Ovary (tissue), 7 donors: ENCODE measurements at regions not wholly inside any gene's neighbourhood (a gene's known extent, or its start where the extent isn't known, plus 50 kb on each side); places are given as distances from the start of the nearest gene placed in this dataset.

Source experiments
- DNase-seq, 5 donors: peaks; one replicate each; pipeline ENCODE4 v3.0.0-alpha.2; 2019 to 2020
- H3K27ac ChIP-seq, 2 donors: fragments of 200-600 bp; one replicate each; pipeline versions ENCODE4 v1.5.1 to v1.8.0; 2019 to 2022
- H3K27me3 ChIP-seq: fragments of 200-600 bp; one replicate; pipeline ENCODE4 v1.8.0; 2022
- H3K36me3 ChIP-seq: fragments of 200-600 bp; sonication (generic); one replicate; pipeline ENCODE4 v1.5.1; 2019
- H3K4me1 ChIP-seq: one replicate; pipeline ENCODE4 v1.8.1; 2013; ENCODE audit warnings: mild to moderate bottlenecking, moderate library complexity; ENCODE audit not compliant: insufficient read depth
- H3K4me3 ChIP-seq: fragments of 200-600 bp; sonication (generic); one replicate; pipeline ENCODE4 v1.5.1; 2017
- H3K9me3 ChIP-seq, 2 donors: fragments of 200-600 bp in 1 of 2; sonication (generic) in 1 of 2; one replicate each; pipeline versions ENCODE4 v1.5.1 to v1.8.1; 2013 to 2019; ENCODE audit warnings: mild to moderate bottlenecking in 1 of 2, moderate library complexity in 1 of 2
- CTCF ChIP-seq, 3 donors: fragments of 450-650 bp in 2 of 3; fragments of 200-600 bp in 1 of 3; IDR thresholded peaks; one replicate each; pipeline versions ENCODE4 v1.5.1 to v1.8.0; 2016 to 2022; ENCODE audit warnings: antibody characterized with exemption in 3 of 3, mild to moderate bottlenecking in 1 of 3
- EP300 ChIP-seq: sonication (generic); formaldehyde crosslinking; IDR thresholded peaks from one replicate; pipeline ENCODE4 v1.6.1; 2017; ENCODE audit warnings: antibody characterized with exemption
- POLR2A ChIP-seq: fragments of 450-650 bp; IDR thresholded peaks from one replicate; pipeline ENCODE4 v1.6.1; 2017; ENCODE audit warnings: antibody characterized with exemption, mild to moderate bottlenecking, moderate library complexity
- WGBS, 3 donors: extraction: QIAGEN DNeasy Blood & Tissue Kit in 1 of 3; methylation state at CpG; one replicate each; pipeline versions ENCODE4 v1.1.5 to v1.1.7; 2013 to 2017; 5-methylcytosine and 5-hydroxymethylcytosine counted together
- intact Hi-C, 4 donors: fragments of 100-400 bp; cut with DNase I; formaldehyde crosslinking; loops; one replicate each; pipeline versions ENCODE4 v1.11.0 to v1.15.1; 2022 to 2023
- donor health status: DM: no; HTN: no; CAD: no; lungs with moderate emphysema.
- donor health status: DM: no; HTN: no; CAD: no.
- donor health status: Bipolar disorder and iron deficiency.
- donor health status: DM: no; HTN: no; CAD: no.
- donor health status: DM: yes; HTN: yes; CAD: no.

DNA sequence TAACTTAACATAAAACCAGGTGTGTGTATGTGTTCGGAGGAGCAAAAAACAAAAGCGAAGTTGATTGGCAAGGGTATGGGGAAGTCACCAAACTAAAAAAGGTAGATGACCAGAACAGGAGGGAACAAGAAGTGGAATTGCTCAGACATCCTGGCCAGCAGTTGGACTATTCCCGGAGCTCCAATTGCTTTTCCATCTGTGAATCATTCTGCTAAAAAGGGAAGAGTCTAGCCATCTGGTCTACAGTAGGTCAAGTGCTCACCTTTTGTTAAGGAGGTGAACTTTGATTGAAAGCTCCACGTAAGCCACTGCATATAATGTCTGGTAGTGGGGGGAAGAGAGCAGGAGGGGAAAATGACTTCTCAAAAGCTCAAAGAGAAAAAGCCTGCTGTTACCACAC is 50.0 kb upstream of the BET1 start:
- intact Hi-C loops, result no loop called here
- 66 to 68% (median 66%) methylated on average over 4 of the region's 4 CpGs for WGBS, 3 donors
- Histone ChIP-seq H3K4me3 (no peak overlapping the region), H3K27me3 (no peaks in the 10 kb centered on the region), H3K9me3 (no peaks in the 10 kb centered on the region), H3K36me3 (no peaks in the 10 kb centered on the region), H3K4me1 (no peaks in the 10 kb centered on the region), H3K27ac (no peak overlapping the region)
- TF ChIP-seq CTCF (IDR thresholded peaks at IDR 0.05) (no peak), POLR2A (no peak), EP300 (no peak)
- DNase-seq, result no peak

- DNase-seq, result no peak
- intact Hi-C loops, result no loop called here
- Histone ChIP-seq H3K4me3 (no peak overlapping the region), H3K36me3 (no peaks in the 10 kb centered on the region), H3K4me1 (no peaks in the 10 kb centered on the region), H3K27ac (no peak overlapping the region), H3K9me3 (no peaks in the 10 kb centered on the region), H3K27me3 (no peaks in the 10 kb centered on the region)
- TF ChIP-seq CTCF (IDR thresholded peaks at IDR 0.05) (no peak), POLR2A (no peak), EP300 (no peak)
Observed at GRCh38 chr7:94055963-94056362, 51.8 kb upstream of the BET1 start.

DNA sequence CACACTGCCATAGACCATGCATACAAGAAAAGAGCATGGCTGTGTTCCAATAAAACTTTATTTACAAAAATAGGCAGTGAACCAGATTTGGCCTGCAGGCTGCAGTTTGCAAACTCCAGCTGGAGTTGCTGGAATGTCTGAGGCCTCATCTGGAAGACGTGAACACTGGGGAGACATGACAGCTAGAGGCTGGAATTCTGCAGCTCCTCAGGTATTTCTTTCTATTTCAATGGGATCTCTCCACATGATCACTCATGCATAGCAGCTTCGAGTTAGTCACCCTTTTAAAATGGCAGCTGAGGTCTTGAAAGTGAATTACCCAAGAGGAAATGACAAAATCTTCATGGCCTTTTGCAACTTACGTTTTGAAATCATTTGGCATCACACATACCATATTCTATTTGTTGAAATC is 52.6 kb upstream of the BET1 start:
- DNase-seq, result no peak
- no peaks in the 10 kb centered on the region for H3K27me3 ChIP-seq
- H3K36me3 ChIP-seq, result no peaks in the 10 kb centered on the region
- WGBS, 3 donors, result 51 to 59% (median 54%) methylated on average over 3 of the region's 3 CpGs
- no peaks in the 10 kb centered on the region for H3K9me3 ChIP-seq
- no peak overlapping the region for H3K4me3 ChIP-seq
- intact Hi-C loops, result no loop called here
- H3K27ac ChIP-seq, result no peak overlapping the region
- no peak for TF ChIP-seq POLR2A
- no peak for TF ChIP-seq EP300
- no peak for TF ChIP-seq CTCF (IDR thresholded peaks at IDR 0.05)
- no peaks in the 10 kb centered on the region for H3K4me1 ChIP-seq

GRCh38 chr7:94057955-94058354 is 53.8 kb upstream of the BET1 start:
- no peak for DNase-seq
- Histone ChIP-seq H3K4me3 (no peak overlapping the region), H3K27ac (no peak overlapping the region), H3K36me3 (no peaks in the 10 kb centered on the region), H3K4me1 (no peaks in the 10 kb centered on the region), H3K27me3 (no peaks in the 10 kb centered on the region), H3K9me3 (no peaks in the 10 kb centered on the region)
- WGBS, 3 donors, result 93 to 95% (median 94%) methylated on average over 4 of the region's 4 CpGs
- no peak for TF ChIP-seq CTCF (IDR thresholded peaks at IDR 0.05)
- TF ChIP-seq EP300, result no peak
- TF ChIP-seq POLR2A, result no peak
- intact Hi-C loops, result no loop called here

- H3K27ac ChIP-seq, result no peak overlapping the region
- H3K4me1 ChIP-seq, result no peaks in the 10 kb centered on the region
- intact Hi-C loops, result no loop called here
- no peak for TF ChIP-seq EP300
- no peak for TF ChIP-seq CTCF (IDR thresholded peaks at IDR 0.05)
- TF ChIP-seq POLR2A, result no peak
- no peak for DNase-seq
- H3K27me3 ChIP-seq, result no peaks in the 10 kb centered on the region
- 53 to 65% (median 62%) methylated on average over 5 of the region's 5 CpGs for WGBS, 3 donors
- no peak overlapping the region for H3K4me3 ChIP-seq
- H3K9me3 ChIP-seq, result no peaks in the 10 kb centered on the region
- H3K36me3 ChIP-seq, result no peaks in the 10 kb centered on the region
Observed at GRCh38 chr7:94059746-94060145, 55.6 kb upstream of the BET1 start.
